GM12878 (cell line): ENCODE measurements at regions not wholly inside any gene's neighbourhood (a gene's known extent, or its start where the extent isn't known, plus 50 kb on each side); places are given as distances from the start of the nearest gene placed in this dataset.

Source experiments
- ATAC-seq: fragments of 200-7000 bp; cut with Tn5 transposase; 3 replicates; pipeline ENCODE4 v1.9.1; 2020; ENCODE audit warnings: mild to moderate bottlenecking, moderate library complexity
- BruUV-seq: library from RNA; stranded (reverse); fragments of 400-500 nt; replicated peaks from 2 replicates; lab custom pipeline; 2021; lab: Mats Ljungman, UMichigan
- CTCF ChIA-PET: fragments of 300-600 bp; sonication (Branson Sonifier 250); formaldehyde crosslinking; extraction: SDS; loops from one replicate; lab custom pipeline; 2021; ENCODE audit warnings: inconsistent platforms; lab: Yijun Ruan, JAX
- POLR2A ChIA-PET: fragments of 350-600 bp; formaldehyde crosslinking; extraction: SDS; loops from one replicate; lab custom pipeline; 2021; ENCODE audit warnings: inconsistent platforms; lab: Charles Lee
- RAD21 ChIA-PET: fragments of 300-600 bp; sonication (Branson Sonifier 250); formaldehyde crosslinking; loops from one replicate; lab custom pipeline; 2023; ENCODE audit warnings: antibody characterized with exemption; ENCODE audit not compliant: unreplicated experiment; lab: Charles Lee
- SMC1A ChIA-PET: fragments of 300-600 bp; sonication (Branson Sonifier 250); formaldehyde crosslinking; loops from one replicate; lab custom pipeline; 2023; ENCODE audit not compliant: unreplicated experiment, uncharacterized antibody; lab: Charles Lee
- DNase-seq: peaks from one replicate; pipeline ENCODE4 v3.0.0-alpha.2; 2011; ENCODE audit warnings: low read depth, low spot score
- FAIRE-seq: peaks from 3 replicates; lab custom pipeline; 2011; peaks lifted over from hg19 to GRCh38; lab: Jason Lieb, UNC
- H2AFZ ChIP-seq: 2 replicates; pipeline ENCODE4 v1.6.0; 2011; ENCODE audit warnings: low read depth, low read length, control low read depth; ENCODE audit not compliant: control insufficient read depth
- H3K27ac ChIP-seq: 2 replicates; pipeline ENCODE4 v1.5.1; 2011; ENCODE audit warnings: control low read depth; ENCODE audit not compliant: control insufficient read depth, insufficient read depth
- H3K27me3 ChIP-seq, 2 experiments: replicated peaks in 1 of 2; 2 replicates each; pipeline versions ENCODE4 v1.6.0 to v1.6.1; 2011; ENCODE audit warnings: low read length in 1 of 2; ENCODE audit not compliant: control insufficient read depth in 2 of 2, insufficient read depth in 2 of 2
- H3K36me3 ChIP-seq, 2 experiments: 2 replicates each; pipeline ENCODE4 v1.5.1; 2011; ENCODE audit warnings: low read length in 1 of 2; ENCODE audit not compliant: control insufficient read depth in 2 of 2, insufficient read depth in 2 of 2
- H3K4me1 ChIP-seq: 2 replicates; pipeline ENCODE4 v1.6.1; 2011; ENCODE audit warnings: mild to moderate bottlenecking, low read length, moderate library complexity, mixed read lengths; ENCODE audit not compliant: control insufficient read depth, insufficient read depth
- H3K4me2 ChIP-seq: 2 replicates; pipeline ENCODE4 v1.6.0; 2011; ENCODE audit warnings: control low read depth; ENCODE audit not compliant: control insufficient read depth, insufficient read depth
- H3K4me3 ChIP-seq: fragments of 200-600 bp; sonication (generic); 2 replicates; pipeline ENCODE4 v1.5.1; 2016
- H3K79me2 ChIP-seq: 2 replicates; pipeline ENCODE4 v1.6.0; 2011; ENCODE audit warnings: low read length; ENCODE audit not compliant: control insufficient read depth, insufficient read depth
- H3K9ac ChIP-seq: 2 replicates; pipeline ENCODE4 v1.8.0; 2011; ENCODE audit warnings: low read length, control low read depth, mixed read lengths; ENCODE audit not compliant: control insufficient read depth, insufficient read depth
- H3K9me3 ChIP-seq: replicated peaks from 3 replicates; pipeline ENCODE4 v1.5.1; 2011; ENCODE audit warnings: mild to moderate bottlenecking, low read length; ENCODE audit not compliant: control insufficient read depth, insufficient read depth
- H4K20me1 ChIP-seq: 2 replicates; pipeline ENCODE4 v1.6.0; 2011; ENCODE audit not compliant: control insufficient read depth, insufficient read depth
- BCLAF1 ChIP-seq: fragments of 450-650 bp; IDR thresholded peaks from 2 replicates; pipeline ENCODE4 v1.6.1; 2017; ENCODE audit warnings: antibody characterized with exemption, mild to moderate bottlenecking, moderate library complexity
- BMI1 ChIP-seq: fragments of 450-650 bp; IDR thresholded peaks from 2 replicates; pipeline ENCODE4 v1.6.1; 2016; ENCODE audit warnings: mild to moderate bottlenecking, moderate library complexity, borderline replicate concordance
- CBFB ChIP-seq: IDR thresholded peaks from 2 replicates; pipeline ENCODE4 v1.6.1; 2016; ENCODE audit warnings: antibody characterized with exemption, low read depth
- CBX5 ChIP-seq: sonication (generic); IDR thresholded peaks from 2 replicates; pipeline ENCODE4 v1.6.1; 2016; ENCODE audit warnings: low read depth, moderate library complexity, mild to moderate bottlenecking, inconsistent platforms
- CEBPZ ChIP-seq: fragments of 150-350 bp; IDR thresholded peaks from 2 replicates; pipeline ENCODE4 v1.6.1; 2016; ENCODE audit warnings: low read depth, low read length
- CREM ChIP-seq: IDR thresholded peaks from 2 replicates; pipeline ENCODE4 v1.6.1; 2014; ENCODE audit warnings: antibody characterized with exemption, low read depth
- ZNF217 ChIP-seq: fragments of 450-650 bp; IDR thresholded peaks from 2 replicates; pipeline ENCODE4 v1.6.1; 2017; ENCODE audit warnings: antibody characterized with exemption, mild to moderate bottlenecking
- WGBS: methylation state at CpG from one replicate; pipeline ENCODE4 v1.1.6; 2016; ENCODE audit warnings: low lambda C conversion rate; ENCODE audit not compliant: insufficient replicate concordance, insufficient coverage; ENCODE audit errors: missing lambda C conversion rate; 5-methylcytosine and 5-hydroxymethylcytosine counted together
- in situ Hi-C: fragments of 300-500 bp; cut with MboI; formaldehyde crosslinking; loops from 9 replicates; pipeline ENCODE4 v1.14.3; 2018; ENCODE audit warnings: mixed read lengths
- intact Hi-C: fragments of 100-400 bp; cut with micrococcal nuclease; formaldehyde crosslinking; loops from one replicate; pipeline ENCODE4 v1.14.2; 2022; ENCODE audit not compliant: unreplicated experiment
- TF ChIP-seq, protein P1 (sequence below): fragments of 150-350 bp; IDR thresholded peaks from 2 replicates; pipeline ENCODE4 v1.6.1; 2014; ENCODE audit warnings: mild to moderate bottlenecking, low read depth, low read length

- no peak for ATAC-seq
- in situ Hi-C loops (no loop called here), intact Hi-C loops (loop anchor here (2.0 to 5.0 kb wide), 5 partner anchors 37 to 224 kb away; partner anchors contain the start of gene JUN)
- ChIA-PET RAD21 (interaction anchor here (1.7 kb wide), 1 partner anchor 11 kb away, joined by 5 read pairs; no protein-coding TSS in a partner anchor), CTCF (interaction anchor here (1.4 kb wide), 1 partner anchor 21 kb away, joined by 3 read pairs; no protein-coding TSS in a partner anchor), SMC1A (interaction anchor here (1.0 to 1.8 kb wide), 7 partner anchors 10 to 152 kb away, joined by 3 to 10 read pairs (median 5); no protein-coding TSS in a partner anchor), POLR2A (interaction anchor here (0.9 to 1.0 kb wide), 2 partner anchors 29 to 38 kb away, joined by 3 to 6 read pairs; no protein-coding TSS in a partner anchor)
- Histone ChIP-seq H3K4me2 (no peak overlapping the region), H3K27ac (no peak overlapping the region), H3K27me3 (no peaks in the 10 kb centered on the region), H4K20me1 (no peaks in the 10 kb centered on the region), H2AFZ (no peak overlapping the region), H3K36me3 (no peaks in the 10 kb centered on the region), H3K9me3 (no peaks in the 10 kb centered on the region), H3K4me3 (no peak overlapping the region), H3K79me2 (no peaks in the 10 kb centered on the region), H3K4me1 (peaks cover 43% of the 10 kb centered on the region), H3K9ac (no peak overlapping the region)
- 66% methylated on average over 3 of the region's 3 CpGs for WGBS
- no peak for DNase-seq
- no peak for FAIRE-seq
- no TSS peak for BruUV-seq
- no peak for TF ChIP-seq BMI1
Observed at GRCh38 chr1:59006289-59006658, 222.4 kb upstream of the JUN start.

GRCh38 chr1:59006932-59007331 lies 223.1 kb upstream of the JUN start:
- H3K9me3 ChIP-seq, result no peaks in the 10 kb centered on the region
- no peak overlapping the region for H3K4me3 ChIP-seq
- ChIA-PET SMC1A (interaction anchor here (1.0 to 1.8 kb wide), 9 partner anchors 8 to 152 kb away, joined by 3 to 10 read pairs (median 4); no protein-coding TSS in a partner anchor), RAD21 (interaction anchor here (1.7 kb wide), 1 partner anchor 12 kb away, joined by 5 read pairs; no protein-coding TSS in a partner anchor), CTCF (interaction anchor here (1.4 kb wide), 1 partner anchor 20 kb away, joined by 3 read pairs; no protein-coding TSS in a partner anchor), POLR2A (interaction anchor here (0.7 to 1.0 kb wide), 2 partner anchors 10 to 30 kb away, joined by 3 read pairs; no protein-coding TSS in a partner anchor)
- FAIRE-seq, result no peak
- intact Hi-C loops, result loop anchor here (2.0 to 5.0 kb wide), 5 partner anchors 38 to 225 kb away; partner anchors contain the start of gene JUN
- no peaks in the 10 kb centered on the region for H3K27me3 ChIP-seq
- no peak for DNase-seq
- in situ Hi-C loops, result no loop called here
- BruUV-seq, result no TSS peak
- no peaks in the 10 kb centered on the region for H3K36me3 ChIP-seq
- peaks cover 44% of the 10 kb centered on the region for H3K4me1 ChIP-seq
- H3K4me2 ChIP-seq, result no peak overlapping the region
- no peak overlapping the region for H2AFZ ChIP-seq
- H4K20me1 ChIP-seq, result no peaks in the 10 kb centered on the region
- H3K79me2 ChIP-seq, result no peaks in the 10 kb centered on the region
- ATAC-seq, result no peak
- H3K27ac ChIP-seq, result no peak overlapping the region
- H3K9ac ChIP-seq, result no peak overlapping the region
- 85% methylated on average over 6 of the region's 6 CpGs for WGBS
- no peak for TF ChIP-seq CBX5
- no peak for TF ChIP-seq BCLAF1
- no peak for TF ChIP-seq CBFB
- TF ChIP-seq ZNF217, result no peak
- no peak for TF ChIP-seq CREM
- TF ChIP-seq CEBPZ, result no peak
- TF ChIP-seq, protein P1, sequence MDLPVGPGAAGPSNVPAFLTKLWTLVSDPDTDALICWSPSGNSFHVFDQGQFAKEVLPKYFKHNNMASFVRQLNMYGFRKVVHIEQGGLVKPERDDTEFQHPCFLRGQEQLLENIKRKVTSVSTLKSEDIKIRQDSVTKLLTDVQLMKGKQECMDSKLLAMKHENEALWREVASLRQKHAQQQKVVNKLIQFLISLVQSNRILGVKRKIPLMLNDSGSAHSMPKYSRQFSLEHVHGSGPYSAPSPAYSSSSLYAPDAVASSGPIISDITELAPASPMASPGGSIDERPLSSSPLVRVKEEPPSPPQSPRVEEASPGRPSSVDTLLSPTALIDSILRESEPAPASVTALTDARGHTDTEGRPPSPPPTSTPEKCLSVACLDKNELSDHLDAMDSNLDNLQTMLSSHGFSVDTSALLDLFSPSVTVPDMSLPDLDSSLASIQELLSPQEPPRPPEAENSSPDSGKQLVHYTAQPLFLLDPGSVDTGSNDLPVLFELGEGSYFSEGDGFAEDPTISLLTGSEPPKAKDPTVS, result no peak
